ENCODE measurements at regions not wholly inside any gene's neighbourhood (a gene's known extent, or its start where the extent isn't known, plus 50 kb on each side); places are given as distances from the start of the nearest gene placed in this dataset.

GRCh38 chr14:54090274-54090673 lies 133.6 kb upstream of the BMP4 start:
- no peaks in the 10 kb centered on the region for H3K36me3 ChIP-seq
- DNase-seq (ENCODE audit: low spot score in 2 of 2) = no peak
- no peak overlapping the region for H3K4me3 ChIP-seq
- TF ChIP-seq, protein P1, sequence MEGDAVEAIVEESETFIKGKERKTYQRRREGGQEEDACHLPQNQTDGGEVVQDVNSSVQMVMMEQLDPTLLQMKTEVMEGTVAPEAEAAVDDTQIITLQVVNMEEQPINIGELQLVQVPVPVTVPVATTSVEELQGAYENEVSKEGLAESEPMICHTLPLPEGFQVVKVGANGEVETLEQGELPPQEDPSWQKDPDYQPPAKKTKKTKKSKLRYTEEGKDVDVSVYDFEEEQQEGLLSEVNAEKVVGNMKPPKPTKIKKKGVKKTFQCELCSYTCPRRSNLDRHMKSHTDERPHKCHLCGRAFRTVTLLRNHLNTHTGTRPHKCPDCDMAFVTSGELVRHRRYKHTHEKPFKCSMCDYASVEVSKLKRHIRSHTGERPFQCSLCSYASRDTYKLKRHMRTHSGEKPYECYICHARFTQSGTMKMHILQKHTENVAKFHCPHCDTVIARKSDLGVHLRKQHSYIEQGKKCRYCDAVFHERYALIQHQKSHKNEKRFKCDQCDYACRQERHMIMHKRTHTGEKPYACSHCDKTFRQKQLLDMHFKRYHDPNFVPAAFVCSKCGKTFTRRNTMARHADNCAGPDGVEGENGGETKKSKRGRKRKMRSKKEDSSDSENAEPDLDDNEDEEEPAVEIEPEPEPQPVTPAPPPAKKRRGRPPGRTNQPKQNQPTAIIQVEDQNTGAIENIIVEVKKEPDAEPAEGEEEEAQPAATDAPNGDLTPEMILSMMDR (IDR thresholded peaks at IDR 0.05) = no peak
- no peak overlapping the region for H3K27ac ChIP-seq
- H3K27me3 ChIP-seq = no peaks in the 10 kb centered on the region
- no peaks in the 10 kb centered on the region for H3K4me1 ChIP-seq
- peaks cover 0 to 16% of the 10 kb centered on the region in 2 donors for H3K9me3 ChIP-seq
- intact Hi-C loops (cut with DNase I) = no loop called here

- H3K9me3 ChIP-seq = peaks cover 0 to 16% of the 10 kb centered on the region in 2 donors
- H3K36me3 ChIP-seq = no peaks in the 10 kb centered on the region
- TF ChIP-seq, protein P1 (IDR thresholded peaks at IDR 0.05) = no peak
- H3K27me3 ChIP-seq = no peaks in the 10 kb centered on the region
- intact Hi-C loops (cut with DNase I) = no loop called here
- H3K4me3 ChIP-seq = no peak overlapping the region
- no peaks in the 10 kb centered on the region for H3K4me1 ChIP-seq
- no peak for DNase-seq (ENCODE audit: low spot score in 2 of 2)
- no peak overlapping the region for H3K27ac ChIP-seq
Measured at GRCh38 chr14:54094765-54095164, 138.1 kb upstream of the BMP4 start.

- intact Hi-C loops (cut with DNase I) = no loop called here
- Histone ChIP-seq H3K27me3 (no peaks in the 10 kb centered on the region), H3K27ac (no peak overlapping the region), H3K4me3 (no peak overlapping the region), H3K4me1 (no peaks in the 10 kb centered on the region), H3K9me3 (peaks cover 0 to 11% of the 10 kb centered on the region in 2 donors), H3K36me3 (no peaks in the 10 kb centered on the region)
- no peak for DNase-seq (ENCODE audit: low spot score in 2 of 2)
- TF ChIP-seq, protein P1 (IDR thresholded peaks at IDR 0.05) = no peak
Measured at GRCh38 chr14:54098536-54098935, 141.9 kb upstream of the BMP4 start.

DNA sequence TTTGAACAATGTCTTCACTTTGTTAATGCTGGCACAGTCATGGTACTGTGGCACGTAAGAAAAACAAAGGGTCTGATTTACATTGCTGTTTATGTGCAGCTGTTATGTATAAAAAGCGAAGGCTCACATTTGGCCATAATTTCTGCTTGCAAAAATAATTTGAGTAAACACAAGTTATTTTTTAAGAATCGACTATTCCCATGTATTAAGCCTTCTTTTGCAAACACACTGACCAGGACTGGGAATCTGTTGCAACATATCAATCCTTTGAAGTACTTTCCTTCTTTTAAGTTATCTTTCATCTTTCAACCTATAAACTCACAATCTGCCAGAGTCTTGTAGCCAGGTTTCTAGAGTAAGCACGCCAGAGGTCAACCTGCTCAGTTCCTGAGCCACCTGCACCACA lies 145.4 kb upstream of the BMP4 start:
- intact Hi-C loops (cut with DNase I) = no loop called here
- H3K27me3 ChIP-seq = no peaks in the 10 kb centered on the region
- peaks cover under 1 to 13% of the 10 kb centered on the region in 2 donors for H3K4me1 ChIP-seq
- no peaks in the 10 kb centered on the region for H3K36me3 ChIP-seq
- no peak overlapping the region for H3K4me3 ChIP-seq
- TF ChIP-seq, protein P1 (IDR thresholded peaks at IDR 0.05) = no peak
- no peak overlapping the region for H3K27ac ChIP-seq
- H3K9me3 ChIP-seq = no peaks in the 10 kb centered on the region
- DNase-seq (ENCODE audit: low spot score in 2 of 2) = no peak

GRCh38 chr14:54102530-54102929 lies 145.9 kb upstream of the BMP4 start:
- Histone ChIP-seq H3K4me3 (no peak overlapping the region), H3K27ac (no peak overlapping the region), H3K27me3 (no peaks in the 10 kb centered on the region), H3K9me3 (no peaks in the 10 kb centered on the region), H3K36me3 (no peaks in the 10 kb centered on the region), H3K4me1 (peaks cover 3 to 17% of the 10 kb centered on the region in 2 donors)
- TF ChIP-seq, protein P1 (IDR thresholded peaks at IDR 0.05) = no peak
- intact Hi-C loops (cut with DNase I) = no loop called here
- DNase-seq (ENCODE audit: low spot score in 2 of 2) = no peak

DNA sequence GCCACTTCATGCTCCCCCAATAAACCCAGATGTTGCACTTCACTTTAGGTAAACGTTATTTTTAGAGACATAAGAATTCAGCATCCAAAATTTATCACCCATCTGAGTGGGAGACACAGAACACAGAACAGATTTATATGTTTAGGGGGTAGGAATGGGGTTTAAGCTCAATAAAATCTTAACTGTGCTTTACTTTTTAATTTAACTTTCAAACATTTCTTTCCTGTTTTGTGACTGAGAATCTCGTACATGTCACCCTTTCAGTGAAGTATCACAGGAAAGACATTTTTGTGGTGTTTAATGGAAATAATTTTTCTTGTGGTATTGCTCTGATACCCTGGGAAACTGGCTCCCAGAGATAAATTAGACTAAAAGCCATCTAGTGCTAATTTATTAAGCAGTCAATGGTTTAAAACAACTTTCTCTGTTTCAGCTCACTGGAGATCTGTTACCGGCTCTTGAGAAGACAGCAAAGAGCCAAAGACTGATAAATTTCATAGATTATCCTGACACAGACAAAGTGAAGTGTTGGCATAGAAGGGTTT lies 148.0 kb upstream of the BMP4 start:
- Histone ChIP-seq H3K4me3 (no peak overlapping the region), H3K36me3 (no peaks in the 10 kb centered on the region), H3K27ac (peak overlapping the region in 1 of 2 donors; percentile 62), H3K9me3 (no peaks in the 10 kb centered on the region), H3K27me3 (no peaks in the 10 kb centered on the region), H3K4me1 (peaks cover 8 to 27% of the 10 kb centered on the region in 2 donors)
- intact Hi-C loops (cut with DNase I) = loop anchor here (5.0 kb wide), 1 partner anchor 147 kb away; the partner anchor contains the start of gene BMP4
- no peak for DNase-seq (ENCODE audit: low spot score in 2 of 2)
- TF ChIP-seq, protein P1 (IDR thresholded peaks at IDR 0.05) = no peak
